Osteocyte (in vitro differentiated cells): ENCODE measurements at regions not wholly inside any gene's neighbourhood (a gene's known extent, or its start where the extent isn't known, plus 50 kb on each side); places are given as distances from the start of the nearest gene placed in this dataset.

Source experiments
- DNase-seq: peaks from one replicate; pipeline ENCODE4 v3.0.0; 2021; ENCODE audit warnings: mixed read lengths; ENCODE audit not compliant: unreplicated experiment; ENCODE audit errors: extremely low spot score
- H3K27ac Mint-ChIP-seq: one replicate; pipeline ENCODE4 v1.8.0; 2021; ENCODE audit warnings: mild to moderate bottlenecking, mixed read lengths; ENCODE audit not compliant: unreplicated experiment
- H3K27me3 Mint-ChIP-seq: one replicate; pipeline ENCODE4 v1.8.0; 2021; ENCODE audit warnings: mixed read lengths; ENCODE audit not compliant: unreplicated experiment
- H3K36me3 Mint-ChIP-seq: one replicate; pipeline ENCODE4 v1.8.0; 2021; ENCODE audit warnings: mixed read lengths; ENCODE audit not compliant: unreplicated experiment
- H3K4me1 Mint-ChIP-seq: one replicate; pipeline ENCODE4 v1.8.0; 2021; ENCODE audit warnings: mixed read lengths; ENCODE audit not compliant: unreplicated experiment
- H3K4me3 Mint-ChIP-seq: one replicate; pipeline ENCODE4 v1.8.0; 2021; ENCODE audit warnings: mild to moderate bottlenecking, moderate library complexity, mixed read lengths; ENCODE audit not compliant: unreplicated experiment
- H3K9me3 Mint-ChIP-seq: one replicate; pipeline ENCODE4 v1.8.0; 2021; ENCODE audit warnings: mixed read lengths; ENCODE audit not compliant: unreplicated experiment
- TF ChIP-seq, protein P1 (sequence below): fragments of 200-600 bp; sonication (generic); IDR thresholded peaks from 2 replicates; pipeline ENCODE4 v1.5.0; 2021; ENCODE audit warnings: antibody characterized with exemption, mild to moderate bottlenecking, moderate library complexity

GRCh38 chr6:6891125-6891721 lies 216.5 kb upstream of the RREB1 start:
- peaks cover 2% of the 10 kb centered on the region for H3K27me3 Mint-ChIP-seq

GRCh38 chr6:6891949-6892461 lies 215.8 kb upstream of the RREB1 start:
- no peaks in the 10 kb centered on the region for H3K36me3 Mint-ChIP-seq
- H3K9me3 Mint-ChIP-seq = no peaks in the 10 kb centered on the region
- no peak overlapping the region for H3K4me3 Mint-ChIP-seq
- DNase-seq = no peak
- no peaks in the 10 kb centered on the region for H3K4me1 Mint-ChIP-seq
- H3K27ac Mint-ChIP-seq = no peak overlapping the region
- peaks cover 8% of the 10 kb centered on the region for H3K27me3 Mint-ChIP-seq
- TF ChIP-seq, protein P1, sequence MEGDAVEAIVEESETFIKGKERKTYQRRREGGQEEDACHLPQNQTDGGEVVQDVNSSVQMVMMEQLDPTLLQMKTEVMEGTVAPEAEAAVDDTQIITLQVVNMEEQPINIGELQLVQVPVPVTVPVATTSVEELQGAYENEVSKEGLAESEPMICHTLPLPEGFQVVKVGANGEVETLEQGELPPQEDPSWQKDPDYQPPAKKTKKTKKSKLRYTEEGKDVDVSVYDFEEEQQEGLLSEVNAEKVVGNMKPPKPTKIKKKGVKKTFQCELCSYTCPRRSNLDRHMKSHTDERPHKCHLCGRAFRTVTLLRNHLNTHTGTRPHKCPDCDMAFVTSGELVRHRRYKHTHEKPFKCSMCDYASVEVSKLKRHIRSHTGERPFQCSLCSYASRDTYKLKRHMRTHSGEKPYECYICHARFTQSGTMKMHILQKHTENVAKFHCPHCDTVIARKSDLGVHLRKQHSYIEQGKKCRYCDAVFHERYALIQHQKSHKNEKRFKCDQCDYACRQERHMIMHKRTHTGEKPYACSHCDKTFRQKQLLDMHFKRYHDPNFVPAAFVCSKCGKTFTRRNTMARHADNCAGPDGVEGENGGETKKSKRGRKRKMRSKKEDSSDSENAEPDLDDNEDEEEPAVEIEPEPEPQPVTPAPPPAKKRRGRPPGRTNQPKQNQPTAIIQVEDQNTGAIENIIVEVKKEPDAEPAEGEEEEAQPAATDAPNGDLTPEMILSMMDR = no peak

More at GRCh38 chr6:6891125-6891721, 216.5 kb upstream of the RREB1 start:
- Mint-ChIP-seq H3K36me3 (no peaks in the 10 kb centered on the region), H3K4me3 (no peak overlapping the region), H3K9me3 (no peaks in the 10 kb centered on the region), H3K4me1 (no peaks in the 10 kb centered on the region), H3K27ac (no peak overlapping the region)
- DNase-seq = no peak
- TF ChIP-seq, protein P1 = no peak

- TF ChIP-seq, protein P1 = no peak
- Mint-ChIP-seq H3K27ac (no peak overlapping the region), H3K36me3 (no peaks in the 10 kb centered on the region), H3K27me3 (peaks cover 16% of the 10 kb centered on the region), H3K4me1 (no peaks in the 10 kb centered on the region), H3K4me3 (no peak overlapping the region), H3K9me3 (no peaks in the 10 kb centered on the region)
- DNase-seq = no peak
Measured at GRCh38 chr6:6892744-6893583, 214.8 kb upstream of the RREB1 start.

DNA sequence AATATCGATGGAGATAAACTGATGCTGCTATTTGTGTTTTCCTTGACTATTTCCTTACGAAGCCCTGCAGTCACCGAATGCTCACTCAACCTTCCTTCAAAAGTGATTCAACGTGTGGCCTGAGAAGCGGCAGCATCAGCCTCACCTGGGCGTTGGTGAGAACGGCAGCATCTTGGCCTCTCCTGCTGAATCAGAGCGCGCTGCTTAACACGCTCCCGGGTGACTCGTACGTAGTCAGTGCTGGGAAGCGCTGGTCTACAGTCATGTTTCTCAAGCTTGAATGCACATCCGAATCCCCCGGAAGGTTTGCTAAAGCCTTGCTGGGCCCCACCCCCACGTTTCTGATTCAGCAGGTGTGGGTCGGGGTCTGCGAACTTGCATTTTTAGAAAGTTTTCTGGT lies 214.1 kb upstream of the RREB1 start:
- Mint-ChIP-seq H3K4me3 (no peak overlapping the region), H3K4me1 (no peaks in the 10 kb centered on the region), H3K9me3 (no peaks in the 10 kb centered on the region), H3K27ac (no peak overlapping the region), H3K36me3 (no peaks in the 10 kb centered on the region), H3K27me3 (peaks cover 20% of the 10 kb centered on the region)
- no peak for DNase-seq
- TF ChIP-seq, protein P1 = no peak

- TF ChIP-seq, protein P1 = no peak
- Mint-ChIP-seq H3K27me3 (peaks cover 26% of the 10 kb centered on the region), H3K9me3 (no peaks in the 10 kb centered on the region), H3K27ac (no peak overlapping the region), H3K36me3 (no peaks in the 10 kb centered on the region), H3K4me1 (no peaks in the 10 kb centered on the region), H3K4me3 (no peak overlapping the region)
- DNase-seq = no peak
Measured at GRCh38 chr6:6895929-6896328, 211.8 kb upstream of the RREB1 start.
